ENCODE measurements at regions not wholly inside any gene's neighbourhood (a gene's known extent, or its start where the extent isn't known, plus 50 kb on each side); places are given as distances from the start of the nearest gene placed in this dataset.

DNA sequence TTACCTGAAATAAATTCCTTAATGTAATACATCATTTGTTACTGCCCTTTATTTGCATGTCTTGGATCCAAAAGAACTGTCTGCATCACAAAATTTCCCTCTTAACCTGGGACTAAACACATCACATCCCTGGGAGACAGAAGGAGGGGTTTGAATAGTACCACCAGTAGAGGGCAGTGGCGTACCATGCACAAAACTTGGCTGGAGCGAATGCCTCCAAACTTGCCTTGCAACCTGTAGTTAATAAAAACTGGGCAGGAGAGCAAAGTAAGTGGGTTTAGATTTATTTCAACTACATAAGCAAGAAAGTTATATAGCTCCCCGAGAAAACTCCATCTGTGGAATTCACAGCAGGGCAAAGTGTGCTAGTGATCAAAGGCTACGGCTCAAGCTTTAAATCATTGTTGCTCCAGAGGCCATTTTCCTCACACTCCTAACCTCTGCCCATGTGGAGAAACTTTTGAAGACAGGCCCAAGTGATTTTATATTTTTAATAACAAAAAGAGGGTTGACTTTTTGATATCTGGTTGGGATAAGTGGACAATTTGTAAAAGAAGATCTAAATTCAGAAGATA, 1176.7 kb upstream of the SEL1L start:
- H3K9me3 ChIP-seq (ENCODE audit: low read depth): no peaks in the 10 kb centered on the region
- no peaks in the 10 kb centered on the region for H3K79me2 ChIP-seq
- peak; percentile 81 for DNase-seq (ENCODE audit: low spot score)
- H3K27me3 ChIP-seq: no peaks in the 10 kb centered on the region
- H4K20me1 ChIP-seq (ENCODE audit: insufficient read depth, poor library complexity, severe bottlenecking): no peaks in the 10 kb centered on the region
- H3K4me2 ChIP-seq: no peak overlapping the region
- H3K9me2 ChIP-seq (replicated peaks; ENCODE audit: insufficient read depth): no peaks in the 10 kb centered on the region
- no peaks in the 10 kb centered on the region for H3K36me3 ChIP-seq (replicated peaks; ENCODE audit: insufficient read depth, low read depth)
- no peak overlapping the region for H3K27ac ChIP-seq
- WGBS (ENCODE audit: low lambda C conversion rate, missing lambda C conversion rate): 34% methylated on average over 4 of the region's 4 CpGs
- H3K4me3 ChIP-seq: no peak overlapping the region
- H2AFZ ChIP-seq: no peak overlapping the region
- TF ChIP-seq, protein P1, sequence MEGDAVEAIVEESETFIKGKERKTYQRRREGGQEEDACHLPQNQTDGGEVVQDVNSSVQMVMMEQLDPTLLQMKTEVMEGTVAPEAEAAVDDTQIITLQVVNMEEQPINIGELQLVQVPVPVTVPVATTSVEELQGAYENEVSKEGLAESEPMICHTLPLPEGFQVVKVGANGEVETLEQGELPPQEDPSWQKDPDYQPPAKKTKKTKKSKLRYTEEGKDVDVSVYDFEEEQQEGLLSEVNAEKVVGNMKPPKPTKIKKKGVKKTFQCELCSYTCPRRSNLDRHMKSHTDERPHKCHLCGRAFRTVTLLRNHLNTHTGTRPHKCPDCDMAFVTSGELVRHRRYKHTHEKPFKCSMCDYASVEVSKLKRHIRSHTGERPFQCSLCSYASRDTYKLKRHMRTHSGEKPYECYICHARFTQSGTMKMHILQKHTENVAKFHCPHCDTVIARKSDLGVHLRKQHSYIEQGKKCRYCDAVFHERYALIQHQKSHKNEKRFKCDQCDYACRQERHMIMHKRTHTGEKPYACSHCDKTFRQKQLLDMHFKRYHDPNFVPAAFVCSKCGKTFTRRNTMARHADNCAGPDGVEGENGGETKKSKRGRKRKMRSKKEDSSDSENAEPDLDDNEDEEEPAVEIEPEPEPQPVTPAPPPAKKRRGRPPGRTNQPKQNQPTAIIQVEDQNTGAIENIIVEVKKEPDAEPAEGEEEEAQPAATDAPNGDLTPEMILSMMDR (IDR thresholded peaks at IDR 0.05; ENCODE audit: poor library complexity): peak; percentile 68
- no peak for TF ChIP-seq EZH2phosphoT487 (IDR thresholded peaks at IDR 0.05; ENCODE audit: low read depth, severe bottlenecking, unreplicated experiment)
- no peaks in the 10 kb centered on the region for H3K4me1 ChIP-seq (ENCODE audit: insufficient read depth)

DNA sequence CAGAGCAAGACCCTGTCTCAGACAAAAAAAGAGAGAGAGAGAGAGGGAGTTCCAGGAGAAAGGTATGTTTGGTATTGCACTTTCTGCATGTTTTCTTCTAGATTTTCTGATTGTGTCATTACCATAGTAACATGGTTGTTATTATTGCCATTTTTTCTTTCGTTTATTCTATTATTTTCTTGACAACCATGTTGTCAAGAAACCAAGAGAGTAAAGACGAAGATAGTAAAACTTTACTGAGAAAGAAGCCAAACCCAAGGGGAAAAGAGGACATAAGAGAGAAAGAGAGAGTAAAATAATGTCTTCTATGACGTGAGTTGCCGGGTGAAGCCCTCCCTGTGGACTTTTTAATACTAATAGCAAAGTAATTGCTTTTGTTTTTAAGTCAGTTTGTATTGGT, 1186.0 kb upstream of the SEL1L start:
- TF ChIP-seq EZH2 (IDR thresholded peaks at IDR 0.05; ENCODE audit: borderline replicate concordance): no peak
- TF ChIP-seq EZH2phosphoT487 (IDR thresholded peaks at IDR 0.05; ENCODE audit: low read depth, severe bottlenecking, unreplicated experiment): no peak
- TF ChIP-seq, protein P1 (IDR thresholded peaks at IDR 0.05; ENCODE audit: poor library complexity): no peak
- Histone ChIP-seq H3K79me2 (no peaks in the 10 kb centered on the region), H3K27ac (no peak overlapping the region), H4K20me1 (ENCODE audit: insufficient read depth, poor library complexity, severe bottlenecking) (no peaks in the 10 kb centered on the region), H3K36me3 (replicated peaks; ENCODE audit: insufficient read depth, low read depth) (no peaks in the 10 kb centered on the region), H3K4me1 (ENCODE audit: insufficient read depth) (no peaks in the 10 kb centered on the region), H3K4me2 (no peak overlapping the region), H3K9me2 (replicated peaks; ENCODE audit: insufficient read depth) (no peaks in the 10 kb centered on the region), H3K27me3 (no peaks in the 10 kb centered on the region), H3K4me3 (no peak overlapping the region), H2AFZ (no peak overlapping the region), H3K9me3 (ENCODE audit: low read depth) (no peaks in the 10 kb centered on the region)
- no peak for DNase-seq (ENCODE audit: low spot score)
- WGBS (ENCODE audit: low lambda C conversion rate, missing lambda C conversion rate): 78% methylated on average over 4 of the region's 4 CpGs

DNA sequence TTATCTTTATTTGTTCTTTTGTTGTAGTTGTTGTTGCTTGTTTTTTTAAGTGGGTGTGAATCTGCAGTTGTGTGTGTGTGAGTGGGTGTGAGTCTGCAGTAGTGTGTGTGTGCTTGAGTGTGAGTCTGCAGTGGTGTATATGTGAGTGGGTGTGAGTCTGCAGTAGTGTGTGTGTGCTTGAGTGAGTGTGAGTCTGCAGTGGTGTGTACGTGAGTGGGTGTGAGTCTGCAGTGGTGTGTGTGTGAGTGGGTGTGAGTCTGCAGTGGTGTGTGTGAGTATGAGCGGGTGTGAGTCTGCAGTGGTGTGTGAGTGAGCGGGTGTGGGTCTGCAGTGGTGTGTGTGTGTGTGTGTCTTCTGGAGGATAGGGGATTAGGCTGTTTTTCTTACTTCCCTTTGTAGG, 1186.8 kb upstream of the SEL1L start:
- H3K4me1 ChIP-seq (ENCODE audit: insufficient read depth): no peaks in the 10 kb centered on the region
- no peaks in the 10 kb centered on the region for H3K9me3 ChIP-seq (ENCODE audit: low read depth)
- TF ChIP-seq EZH2phosphoT487 (IDR thresholded peaks at IDR 0.05; ENCODE audit: low read depth, severe bottlenecking, unreplicated experiment) (no peak), EZH2 (IDR thresholded peaks at IDR 0.05; ENCODE audit: borderline replicate concordance) (no peak)
- TF ChIP-seq, protein P1 (IDR thresholded peaks at IDR 0.05; ENCODE audit: poor library complexity): no peak
- no peak overlapping the region for H3K4me2 ChIP-seq
- no peak for DNase-seq (ENCODE audit: low spot score)
- no peaks in the 10 kb centered on the region for H3K79me2 ChIP-seq
- no peaks in the 10 kb centered on the region for H3K27me3 ChIP-seq
- H4K20me1 ChIP-seq (ENCODE audit: insufficient read depth, poor library complexity, severe bottlenecking): no peaks in the 10 kb centered on the region
- no peak overlapping the region for H2AFZ ChIP-seq
- no peaks in the 10 kb centered on the region for H3K9me2 ChIP-seq (replicated peaks; ENCODE audit: insufficient read depth)
- H3K4me3 ChIP-seq: no peak overlapping the region
- H3K36me3 ChIP-seq (replicated peaks; ENCODE audit: insufficient read depth, low read depth): no peaks in the 10 kb centered on the region
- no peak overlapping the region for H3K27ac ChIP-seq
- WGBS (ENCODE audit: low lambda C conversion rate, missing lambda C conversion rate): 93% methylated on average over 3 of the region's 3 CpGs

DNA sequence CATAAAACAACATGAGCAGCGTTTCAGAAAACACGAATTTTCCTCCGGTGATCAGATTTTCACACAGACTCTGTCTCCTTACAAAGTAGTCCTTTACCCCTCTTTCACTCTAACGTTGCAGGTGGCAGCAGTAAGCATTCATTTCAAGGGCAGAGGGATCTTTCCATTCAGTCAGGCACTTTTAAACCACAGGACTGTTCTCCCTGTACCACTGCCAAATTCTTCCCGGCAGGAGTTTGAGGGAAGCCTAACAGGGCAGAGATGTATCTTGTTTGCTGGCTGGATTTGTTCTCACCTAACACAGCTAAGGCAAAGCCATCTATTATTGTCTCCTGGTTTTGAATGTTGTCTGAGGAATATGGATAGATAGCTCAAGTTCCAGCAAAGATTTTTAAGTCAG, 1187.3 kb upstream of the SEL1L start:
- H3K4me1 ChIP-seq (ENCODE audit: insufficient read depth): no peaks in the 10 kb centered on the region
- no peak overlapping the region for H3K27ac ChIP-seq
- DNase-seq (ENCODE audit: low spot score): no peak
- no peak for TF ChIP-seq EZH2 (IDR thresholded peaks at IDR 0.05; ENCODE audit: borderline replicate concordance)
- TF ChIP-seq, protein P1 (IDR thresholded peaks at IDR 0.05; ENCODE audit: poor library complexity): no peak
- no peak for TF ChIP-seq EZH2phosphoT487 (IDR thresholded peaks at IDR 0.05; ENCODE audit: low read depth, severe bottlenecking, unreplicated experiment)
- H3K4me2 ChIP-seq: no peak overlapping the region
- H2AFZ ChIP-seq: no peak overlapping the region
- H3K36me3 ChIP-seq (replicated peaks; ENCODE audit: insufficient read depth, low read depth): no peaks in the 10 kb centered on the region
- no peaks in the 10 kb centered on the region for H3K9me3 ChIP-seq (ENCODE audit: low read depth)
- no peaks in the 10 kb centered on the region for H4K20me1 ChIP-seq (ENCODE audit: insufficient read depth, poor library complexity, severe bottlenecking)
- WGBS (ENCODE audit: low lambda C conversion rate, missing lambda C conversion rate): 60% methylated on average over 5 of the region's 5 CpGs
- H3K27me3 ChIP-seq: no peaks in the 10 kb centered on the region
- no peaks in the 10 kb centered on the region for H3K9me2 ChIP-seq (replicated peaks; ENCODE audit: insufficient read depth)
- no peak overlapping the region for H3K4me3 ChIP-seq
- no peaks in the 10 kb centered on the region for H3K79me2 ChIP-seq
